Panc1 (cell line): ENCODE measurements at regions not wholly inside any gene's neighbourhood (a gene's known extent, or its start where the extent isn't known, plus 50 kb on each side); places are given as distances from the start of the nearest gene placed in this dataset.

Experiments
- ATAC-seq: fragments of 200-7000 bp; cut with Tn5 transposase; 2 replicates; pipeline ENCODE4 v1.9.1; 2020; ENCODE audit warnings: mild to moderate bottlenecking, moderate library complexity
- BruUV-seq: library from RNA; stranded (reverse); fragments of 400-500 nt; replicated peaks from 2 replicates; lab custom pipeline; 2021; lab: Mats Ljungman, UMichigan
- CTCF ChIA-PET: fragments of 300-600 bp; sonication (Branson Sonifier 250); formaldehyde crosslinking; loops from one replicate; lab custom pipeline; 2022; ENCODE audit warnings: antibody characterized with exemption; lab: Charles Lee
- POLR2A ChIA-PET: fragments of 300-600 bp; sonication (Branson Sonifier 250); formaldehyde crosslinking; loops from one replicate; lab custom pipeline; 2022; ENCODE audit warnings: antibody characterized with exemption; lab: Charles Lee
- DNase-seq: peaks from one replicate; pipeline ENCODE4 v3.0.0-alpha.2; 2010; ENCODE audit warnings: low read depth, low spot score
- H3K27ac ChIP-seq: 2 replicates; pipeline ENCODE4 v1.5.1; 2011; ENCODE audit warnings: mild to moderate bottlenecking, low read length, inconsistent platforms
- H3K27me3 ChIP-seq: fragments of 200-500 bp; sonication (Bioruptor generic); 2 replicates; pipeline ENCODE4 v1.6.0; 2014; ENCODE audit warnings: low read length, inconsistent platforms; ENCODE audit not compliant: control insufficient read depth, insufficient read depth
- H3K36me3 ChIP-seq: fragments of 200-500 bp; sonication (Bioruptor generic); 2 replicates; pipeline ENCODE4 v1.5.1; 2014; ENCODE audit warnings: inconsistent platforms, mild to moderate bottlenecking, low read length, moderate library complexity; ENCODE audit not compliant: control insufficient read depth, insufficient read depth
- H3K4me1 ChIP-seq: 2 replicates; pipeline ENCODE4 v1.5.1; 2011; ENCODE audit warnings: inconsistent platforms, mild to moderate bottlenecking, low read length, moderate library complexity; ENCODE audit not compliant: control insufficient read depth, insufficient read depth
- H3K4me3 ChIP-seq, 2 experiments: 2 replicates each; pipeline ENCODE4 v1.5.1; 2011 to 2012; ENCODE audit warnings: low read depth in 2 of 2, low read length in 2 of 2, mild to moderate bottlenecking in 2 of 2, inconsistent platforms in 1 of 2, moderate library complexity in 1 of 2
- H3K9me3 ChIP-seq: fragments of 200-500 bp; sonication (Bioruptor generic); 2 replicates; pipeline ENCODE4 v1.5.1; 2014; ENCODE audit warnings: low read depth, mild to moderate bottlenecking, inconsistent platforms, low read length, moderate library complexity; ENCODE audit not compliant: control insufficient read depth, insufficient read depth
- CTCF ChIP-seq: fragments of 450-650 bp; IDR thresholded peaks from 2 replicates; pipeline ENCODE4 v1.5.1; 2017; ENCODE audit warnings: mild to moderate bottlenecking
- POLR2AphosphoS5 ChIP-seq: IDR thresholded peaks from 2 replicates; pipeline ENCODE4 v1.6.1; 2012; ENCODE audit warnings: mild to moderate bottlenecking, low read depth, low read length, moderate library complexity
- REST ChIP-seq, 2 experiments: IDR thresholded peaks; 2 replicates each; pipeline ENCODE4 v1.6.1; 2011 to 2012; ENCODE audit warnings: low read depth in 2 of 2, control low read depth in 1 of 2, low read length in 1 of 2, mild to moderate bottlenecking in 1 of 2, moderate library complexity in 1 of 2; ENCODE audit not compliant: insufficient read depth in 1 of 2
- SIN3A ChIP-seq: IDR thresholded peaks from 2 replicates; pipeline ENCODE4 v1.6.1; 2012; ENCODE audit warnings: low read depth, mild to moderate bottlenecking, low read length, moderate library complexity, borderline replicate concordance; ENCODE audit not compliant: insufficient read depth
- TCF7L2 ChIP-seq: IDR thresholded peaks from 2 replicates; pipeline ENCODE4 v1.6.1; 2011; ENCODE audit warnings: mild to moderate bottlenecking, low read depth, low read length, inconsistent platforms
- in situ Hi-C: cut with HindIII; loops from 2 replicates; pipeline ENCODE4 v1.10.0; 2016; ENCODE audit warnings: low sequenced_read_pairs, low pct_unique_long_range_greater_than_20kb
- intact Hi-C: fragments of 100-400 bp; cut with micrococcal nuclease; formaldehyde crosslinking; loops from one replicate; pipeline ENCODE4 v1.10.0; 2022; ENCODE audit not compliant: unreplicated experiment

GRCh38 chr16:86753399-86753798, 175.1 kb downstream of the FOXL1 start:
- Histone ChIP-seq H3K27me3 (no peaks in the 10 kb centered on the region), H3K4me1 (no peaks in the 10 kb centered on the region), H3K4me3 (no peak overlapping the region), H3K36me3 (no peaks in the 10 kb centered on the region), H3K9me3 (no peaks in the 10 kb centered on the region), H3K27ac (no peak overlapping the region)
- intact Hi-C loops (no loop called here), in situ Hi-C loops (no loop called here)
- no peak for ATAC-seq
- CTCF ChIA-PET: no interaction called here
- POLR2A ChIA-PET: no interaction called here
- BruUV-seq: no TSS peak
- no peak for DNase-seq
- TF ChIP-seq POLR2AphosphoS5 (no peak), CTCF (no peak), REST (IDR thresholded peaks at IDR 0.05; ENCODE audit: insufficient read depth in 1 of 2, low read depth in 2 of 2, low read length in 1 of 2) (no peak), SIN3A (no peak), TCF7L2 (no peak)

GRCh38 chr16:86755571-86756006, 177.2 kb downstream of the FOXL1 start:
- Histone ChIP-seq H3K4me1 (no peaks in the 10 kb centered on the region), H3K36me3 (no peaks in the 10 kb centered on the region), H3K27ac (no peak overlapping the region), H3K9me3 (no peaks in the 10 kb centered on the region), H3K27me3 (no peaks in the 10 kb centered on the region), H3K4me3 (no peak overlapping the region)
- ChIA-PET POLR2A (no interaction called here), CTCF (no interaction called here)
- no TSS peak for BruUV-seq
- no peak for ATAC-seq
- in situ Hi-C loops: no loop called here
- no peak for TF ChIP-seq POLR2AphosphoS5
- no peak for TF ChIP-seq REST (IDR thresholded peaks at IDR 0.05; ENCODE audit: insufficient read depth in 1 of 2, low read depth in 2 of 2, low read length in 1 of 2)
- no peak for TF ChIP-seq CTCF
- no peak for TF ChIP-seq SIN3A
- no peak for TF ChIP-seq TCF7L2
- intact Hi-C loops: no loop called here
- DNase-seq: no peak
